Omental fat pad (tissue), 3 donors: ENCODE measurements at regions not wholly inside any gene's neighbourhood (a gene's known extent, or its start where the extent isn't known, plus 50 kb on each side); places are given as distances from the start of the nearest gene placed in this dataset.
A peak's percentile ranks its signal among the peaks of the same experiment; 100 is the strongest.

Source experiments
- ATAC-seq: fragments of 150-250 bp; one replicate; pipeline ENCODE4 v1.9.1; 2016; ENCODE audit warnings: mild to moderate bottlenecking, moderate library complexity; ENCODE audit not compliant: low FRiP score
- DNase-seq: peaks from one replicate; pipeline ENCODE4 v3.0.0-alpha.2; 2019; ENCODE audit warnings: low spot score
- CTCF ChIP-seq, 3 donors: fragments of 450-650 bp; IDR thresholded peaks; one replicate each; pipeline ENCODE4 v1.5.1; 2016 to 2017; ENCODE audit warnings: antibody characterized with exemption in 3 of 3, mild to moderate bottlenecking in 3 of 3, moderate library complexity in 2 of 3

GRCh38 chr18:56409736-56410135 lies 228.7 kb downstream of the TXNL1 start:
- DNase-seq (no peak), ATAC-seq (no peak)
- TF ChIP-seq CTCF (IDR thresholded peaks at IDR 0.05): no peak

- no peak for TF ChIP-seq CTCF (IDR thresholded peaks at IDR 0.05)
- DNase-seq (no peak), ATAC-seq (no peak)
These were observed 230.7 kb downstream of the TXNL1 start for GRCh38 chr18:56407646-56408180.

- TF ChIP-seq CTCF (IDR thresholded peaks at IDR 0.05): no peak
- DNase-seq: no peak
- ATAC-seq: peak; percentile 91
These were observed 235.4 kb downstream of the TXNL1 start for GRCh38 chr18:56402872-56403516.

- DNase-seq: no peak
- no peak for ATAC-seq
- no peak for TF ChIP-seq CTCF (IDR thresholded peaks at IDR 0.05)
These were observed 244.5 kb downstream of the TXNL1 start for GRCh38 chr18:56393870-56394269.

GRCh38 chr18:56391931-56392590 lies 246.3 kb downstream of the TXNL1 start:
- no peak for TF ChIP-seq CTCF (IDR thresholded peaks at IDR 0.05)
- no peak for DNase-seq
- ATAC-seq: no peak

GRCh38 chr18:56390626-56391025 lies 247.8 kb downstream of the TXNL1 start:
- no peak for ATAC-seq
- no peak for TF ChIP-seq CTCF (IDR thresholded peaks at IDR 0.05)

GRCh38 chr18:56389190-56389589 lies 249.2 kb downstream of the TXNL1 start:
- ATAC-seq: no peak

More at GRCh38 chr18:56390626-56391025, 247.8 kb downstream of the TXNL1 start:
- DNase-seq: no peak

More at GRCh38 chr18:56389190-56389589, 249.2 kb downstream of the TXNL1 start:
- no peak for DNase-seq
- no peak for TF ChIP-seq CTCF (IDR thresholded peaks at IDR 0.05)
